ENCODE measurements at regions not wholly inside any gene's neighbourhood (a gene's known extent, or its start where the extent isn't known, plus 50 kb on each side); places are given as distances from the start of the nearest gene placed in this dataset.

DNA sequence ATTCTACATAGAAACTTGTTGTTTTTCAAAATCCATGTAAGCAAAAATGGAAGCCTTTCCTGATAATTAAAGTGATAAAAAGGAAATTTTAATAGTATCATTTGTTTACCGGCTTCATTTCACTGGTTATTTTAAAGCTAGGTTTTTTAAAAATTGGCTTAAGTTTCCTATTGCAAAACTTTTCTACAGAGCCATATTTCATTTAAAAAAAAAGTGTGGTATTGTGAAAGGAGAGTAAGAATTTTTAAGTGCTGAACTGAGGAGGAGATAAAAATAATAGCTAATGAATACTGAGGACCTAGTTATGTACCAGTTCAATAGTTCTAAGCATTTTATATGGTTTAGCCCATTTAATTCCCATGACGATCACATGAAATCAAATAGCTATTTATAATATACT lies 172.2 kb upstream of the COL1A2 start:
- TF ChIP-seq FOXP2 (optimal IDR thresholded peaks at IDR 0.05; ENCODE audit: control extremely low read depth, extremely low read length, insufficient read depth) (no peak), POLR2AphosphoS5 (IDR thresholded peaks at IDR 0.05; ENCODE audit: borderline replicate concordance, low read depth, low read length) (no peak)

Data from SK-N-MC (cell line).